Erythroblast (primary cell): ENCODE measurements at regions not wholly inside any gene's neighbourhood (a gene's known extent, or its start where the extent isn't known, plus 50 kb on each side); places are given as distances from the start of the nearest gene placed in this dataset.

Experiments
- GATA1 ChIP-seq: IDR thresholded peaks from 2 replicates; pipeline ENCODE4 v1.6.1; 2011; ENCODE audit warnings: low read depth, mild to moderate bottlenecking, control low read depth, low read length, moderate library complexity
- POLR2A ChIP-seq: IDR thresholded peaks from 2 replicates; pipeline ENCODE4 v1.6.1; 2011; ENCODE audit warnings: mild to moderate bottlenecking, low read length

- TF ChIP-seq POLR2A (no peak), GATA1 (no peak)
Measured at GRCh38 chr5:23884405-23885031, 377.1 kb downstream of the PRDM9 start.
